Activated CD8-positive, alpha-beta memory T cell treated with anti-CD3 and anti-CD28 coated beads, Interleukin-2, amount 50 U/mL, for 4 hours (primary cell): ENCODE measurements at regions not wholly inside any gene's neighbourhood (a gene's known extent, or its start where the extent isn't known, plus 50 kb on each side); places are given as distances from the start of the nearest gene placed in this dataset.

Experiments used
- DNase-seq: peaks from one replicate; pipeline ENCODE4 v3.0.0-alpha.2; 2020

DNA sequence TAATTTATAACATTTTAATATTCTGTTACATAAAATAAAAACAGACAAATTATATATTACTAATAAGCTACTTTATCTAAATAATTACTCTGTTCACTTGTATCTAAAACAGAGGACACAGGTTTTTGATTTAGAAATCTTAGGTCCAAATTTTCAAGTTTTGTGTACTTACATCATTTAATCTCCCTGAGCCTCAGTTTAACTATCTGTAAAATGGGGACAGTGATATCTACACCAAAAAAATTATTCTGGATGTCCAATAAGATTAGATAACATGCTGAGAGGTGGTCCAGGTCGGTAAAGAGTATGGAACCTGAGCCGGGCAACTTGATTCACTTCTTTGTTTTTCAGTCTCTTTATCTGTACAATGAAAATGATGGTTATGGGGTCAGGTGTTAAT, 263.8 kb upstream of the CDIN1 start:
- DNase-seq = no peak

- no peak for DNase-seq
Observed at GRCh38 chr15:36323615-36324014, 255.8 kb upstream of the CDIN1 start.

GRCh38 chr15:36325206-36325605, 254.2 kb upstream of the CDIN1 start:
- DNase-seq = no peak

GRCh38 chr15:36329592-36329991, 249.8 kb upstream of the CDIN1 start:
- DNase-seq = no peak

- DNase-seq = no peak
Observed at GRCh38 chr15:36330598-36330997, 248.8 kb upstream of the CDIN1 start.

DNA sequence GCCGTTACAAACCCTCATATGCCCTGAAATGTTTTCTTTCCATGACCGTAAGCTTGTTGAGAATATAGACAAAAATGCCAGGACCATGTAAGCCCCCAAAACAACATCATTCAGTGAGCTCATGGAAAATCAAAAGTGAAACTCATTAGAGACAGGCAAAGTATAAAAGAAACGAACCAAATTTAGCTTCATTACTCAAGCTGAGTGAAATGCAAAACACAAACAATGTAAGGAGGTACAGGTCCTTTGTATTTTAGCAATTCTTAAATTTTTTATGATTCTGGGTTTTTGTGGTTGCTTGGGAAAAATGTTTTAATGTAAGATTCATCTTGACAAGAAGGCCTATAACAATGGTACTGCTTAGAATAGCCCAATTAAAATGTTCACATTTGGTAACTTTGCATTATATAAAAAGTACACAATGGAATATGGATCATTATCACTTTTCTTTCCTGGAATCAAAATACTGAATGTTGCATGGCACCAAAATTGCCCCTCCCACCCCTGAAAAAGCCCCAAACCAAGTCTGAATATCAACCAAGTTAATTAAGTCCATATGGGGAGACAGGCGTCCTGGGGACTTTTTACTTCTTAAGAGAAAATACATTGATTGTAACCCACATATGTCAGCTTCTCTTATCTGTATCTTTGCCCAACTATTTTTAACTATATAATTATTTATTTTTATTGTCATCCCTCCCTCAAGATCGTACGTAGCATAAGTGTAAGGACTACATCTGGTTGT, 247.7 kb upstream of the CDIN1 start:
- DNase-seq = no peak

DNA sequence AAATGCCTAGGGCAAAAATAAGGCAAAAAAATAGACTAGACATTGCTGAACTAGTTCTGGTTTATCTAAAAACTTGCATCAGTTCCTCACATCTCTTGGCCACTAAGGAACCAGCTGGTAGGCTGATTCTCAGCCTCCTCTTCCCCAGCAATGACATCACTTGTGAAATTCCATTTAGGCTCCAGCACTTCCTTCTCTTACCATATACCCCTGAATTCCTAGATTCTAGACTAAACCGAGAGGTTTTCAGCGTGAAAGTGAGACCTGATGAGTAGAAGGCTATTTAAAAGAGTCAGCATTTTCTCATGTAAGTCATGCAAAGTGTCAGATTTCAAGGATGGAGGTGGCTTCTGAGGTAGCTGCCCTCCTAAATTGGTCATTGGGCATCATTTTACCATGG, 247.1 kb upstream of the CDIN1 start:
- DNase-seq = no peak

DNA sequence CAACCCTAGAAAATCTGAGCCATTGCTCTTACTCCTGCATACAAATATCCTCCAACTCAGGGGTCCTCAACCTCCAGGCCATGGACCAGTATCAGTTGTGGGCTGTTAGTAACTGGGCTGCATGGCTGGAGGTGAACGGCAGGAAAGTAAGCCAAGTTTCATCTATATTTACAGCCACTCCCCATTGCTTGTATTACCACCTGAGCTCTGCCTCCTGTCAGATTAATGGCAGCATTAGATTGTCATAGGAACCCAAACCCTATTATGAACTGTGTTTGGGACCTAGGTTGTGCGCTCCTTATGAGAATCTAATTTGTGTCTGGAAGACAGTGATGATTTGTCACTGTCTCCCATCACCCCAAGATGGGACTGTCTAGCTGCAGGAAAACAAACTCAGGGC, 246.5 kb upstream of the CDIN1 start:
- DNase-seq = no peak

GRCh38 chr15:36334059-36334458, 245.4 kb upstream of the CDIN1 start:
- DNase-seq = no peak

GRCh38 chr15:36335224-36335623, 244.2 kb upstream of the CDIN1 start:
- no peak for DNase-seq

- DNase-seq = no peak
Observed at GRCh38 chr15:36335659-36336058, 243.8 kb upstream of the CDIN1 start.

GRCh38 chr15:36344887-36345286, 234.5 kb upstream of the CDIN1 start:
- DNase-seq = no peak

DNA sequence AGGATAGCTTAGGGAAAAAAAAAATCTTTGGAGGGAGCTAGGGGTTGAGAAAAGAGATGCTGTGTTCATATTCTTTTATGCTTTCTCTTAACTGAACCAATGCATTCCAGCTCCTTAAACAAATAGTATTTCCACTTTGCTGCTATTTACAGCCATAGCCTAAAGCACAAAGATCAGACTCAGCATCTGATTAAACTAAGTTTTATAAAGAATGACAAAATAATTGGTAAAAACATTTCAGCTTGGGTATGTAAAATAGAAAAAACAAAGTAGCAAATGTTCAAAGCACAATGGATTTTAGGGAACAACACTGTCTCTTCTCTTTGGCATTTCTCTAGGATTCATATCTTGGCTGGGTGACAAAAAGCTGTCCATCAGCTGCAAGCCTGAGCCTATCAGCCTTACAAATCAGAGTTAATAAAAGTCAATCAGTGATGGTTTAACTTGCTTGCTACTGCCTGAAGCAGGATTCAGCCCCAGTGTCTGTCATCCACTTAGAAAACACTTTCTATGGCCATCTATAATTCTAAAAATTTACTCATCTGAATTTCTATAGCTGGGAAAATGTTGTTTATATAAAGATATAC, 232.1 kb upstream of the CDIN1 start:
- no peak for DNase-seq

- DNase-seq = no peak
Observed at GRCh38 chr15:36356466-36356865, 223.0 kb upstream of the CDIN1 start.

- no peak for DNase-seq
Observed at GRCh38 chr15:36356978-36357601, 222.3 kb upstream of the CDIN1 start.

DNA sequence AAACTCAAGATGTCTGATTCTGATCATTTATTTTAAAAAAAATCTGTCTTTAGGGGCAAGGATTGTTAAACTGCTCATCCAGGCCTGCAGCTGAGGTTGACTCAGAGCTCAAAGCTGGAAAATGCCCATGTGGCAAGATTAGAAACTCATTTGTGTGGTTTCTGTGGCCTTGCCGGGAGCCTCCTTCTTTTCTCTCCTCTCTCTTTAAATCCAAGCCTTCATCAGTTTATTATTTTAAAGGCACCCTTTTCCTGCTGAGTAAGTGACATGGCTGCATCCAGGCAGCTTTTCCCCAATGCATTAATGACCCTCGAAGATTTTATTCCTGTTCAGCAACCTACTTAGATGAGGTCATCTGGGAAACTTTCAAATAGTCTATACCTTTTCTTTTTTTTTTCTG, 221.3 kb upstream of the CDIN1 start:
- DNase-seq = no peak

GRCh38 chr15:36358523-36358922, 220.9 kb upstream of the CDIN1 start:
- DNase-seq = no peak

- no peak for DNase-seq
Observed at GRCh38 chr15:36359286-36359685, 220.1 kb upstream of the CDIN1 start.

- no peak for DNase-seq
Observed at GRCh38 chr15:36361351-36361870, 218.0 kb upstream of the CDIN1 start.

GRCh38 chr15:36362509-36362915, 216.9 kb upstream of the CDIN1 start:
- DNase-seq = no peak

- no peak for DNase-seq
Observed at GRCh38 chr15:36363335-36363734, 216.1 kb upstream of the CDIN1 start.

GRCh38 chr15:36364377-36364776, 215.0 kb upstream of the CDIN1 start:
- no peak for DNase-seq

DNA sequence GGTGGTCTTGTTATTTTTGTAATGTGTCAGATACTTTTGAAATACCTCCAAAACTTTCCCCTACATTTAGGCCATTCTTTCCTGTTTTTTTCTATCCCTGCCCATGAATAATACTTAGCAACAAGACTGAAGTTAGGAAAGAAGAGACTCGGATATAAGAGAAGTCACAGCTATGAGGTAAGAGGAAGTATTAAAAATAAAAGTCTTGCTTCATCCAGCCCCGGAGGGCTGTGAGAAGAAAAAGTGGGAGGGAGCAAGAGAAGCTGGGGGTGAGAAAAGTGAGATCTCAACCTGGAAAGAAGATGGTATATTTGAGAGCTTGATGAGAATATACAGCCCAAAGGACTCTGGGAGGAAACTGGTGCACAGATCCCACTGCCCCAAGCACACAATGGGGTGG, 213.5 kb upstream of the CDIN1 start:
- no peak for DNase-seq

- DNase-seq = no peak
Observed at GRCh38 chr15:36370051-36370730, 209.2 kb upstream of the CDIN1 start.
